Neural cell (in vitro differentiated cells): ENCODE measurements at regions not wholly inside any gene's neighbourhood (a gene's known extent, or its start where the extent isn't known, plus 50 kb on each side); places are given as distances from the start of the nearest gene placed in this dataset.

Source experiments
- CTCF ChIP-seq: fragments of 450-650 bp; IDR thresholded peaks from 2 replicates; pipeline ENCODE4 v1.5.1; 2014; ENCODE audit warnings: antibody characterized with exemption, mild to moderate bottlenecking, moderate library complexity; ENCODE audit not compliant: poor library complexity, severe bottlenecking
- EZH2 ChIP-seq: fragments of 200-600, 300-800 bp; shearing (Covaris generic), sonication (generic); IDR thresholded peaks from 2 replicates; pipeline ENCODE4 v1.6.1; 2014; ENCODE audit warnings: antibody characterized with exemption, low read length, borderline replicate concordance, mild to moderate bottlenecking; ENCODE audit not compliant: insufficient read depth, poor library complexity, severe bottlenecking
- POLR2AphosphoS5 ChIP-seq: IDR thresholded peaks from 2 replicates; pipeline ENCODE4 v1.6.1; 2012
- TAF1 ChIP-seq: IDR thresholded peaks from 2 replicates; pipeline ENCODE4 v1.6.1; 2012; ENCODE audit warnings: low read depth

- no peak for TF ChIP-seq CTCF
- no peak for TF ChIP-seq TAF1
- no peak for TF ChIP-seq POLR2AphosphoS5
- no peak for TF ChIP-seq EZH2
Observed at GRCh38 chr5:1641041-1641440, 117.3 kb upstream of the LPCAT1 start.
